ENCODE measurements at regions not wholly inside any gene's neighbourhood (a gene's known extent, or its start where the extent isn't known, plus 50 kb on each side); places are given as distances from the start of the nearest gene placed in this dataset.

- Histone ChIP-seq H3K36me3 (ENCODE audit: low read depth, missing control alignments) (no peaks in the 10 kb centered on the region), H3K9me3 (no peaks in the 10 kb centered on the region), H3K4me1 (no peaks in the 10 kb centered on the region), H3K4me3 (no peak overlapping the region), H3K27ac (no peak overlapping the region), H3K27me3 (no peaks in the 10 kb centered on the region)
- intact Hi-C loops (cut with DNase I; ENCODE audit: low total_unique reads): no loop called here
- 87% methylated on average over 5 of the region's 5 CpGs for WGBS, 2 donors
- DNase-seq: no peak
- TF ChIP-seq CTCF (IDR thresholded peaks at IDR 0.05) (no peak), POLR2A (IDR thresholded peaks at IDR 0.05) (no peak)
Measured at GRCh38 chr1:221271701-221272100, 392.5 kb downstream of the HLX start.

DNA sequence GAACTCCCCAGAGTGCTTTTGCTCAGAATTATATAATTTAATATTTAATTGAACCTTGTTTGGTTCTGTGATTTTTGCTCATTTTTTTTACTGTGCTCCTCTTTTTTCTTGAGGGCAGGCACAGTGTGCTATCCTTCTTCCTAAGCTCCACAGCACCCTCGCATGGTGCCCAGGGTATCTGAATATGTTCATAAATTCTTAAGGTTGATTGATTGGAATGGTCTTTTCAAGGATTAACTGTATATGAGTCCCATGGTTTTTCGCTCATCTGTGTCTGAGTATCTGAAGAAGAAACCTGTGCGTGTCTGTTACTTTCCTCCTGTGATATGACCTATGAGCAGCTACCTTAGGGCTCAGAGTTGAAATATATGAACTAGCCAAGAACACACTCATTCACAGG lies 393.7 kb downstream of the HLX start:
- H3K9me3 ChIP-seq: no peaks in the 10 kb centered on the region
- no peaks in the 10 kb centered on the region for H3K4me1 ChIP-seq
- no peaks in the 10 kb centered on the region for H3K36me3 ChIP-seq (ENCODE audit: low read depth, missing control alignments)
- no peak for DNase-seq
- no peak overlapping the region for H3K27ac ChIP-seq
- H3K4me3 ChIP-seq: no peak overlapping the region
- 87 to 93% methylated on average over 3 of the region's 3 CpGs for WGBS, 2 donors
- intact Hi-C loops (cut with DNase I; ENCODE audit: low total_unique reads): no loop called here
- no peak for TF ChIP-seq CTCF (IDR thresholded peaks at IDR 0.05)
- TF ChIP-seq POLR2A (IDR thresholded peaks at IDR 0.05): no peak
- no peaks in the 10 kb centered on the region for H3K27me3 ChIP-seq

DNA sequence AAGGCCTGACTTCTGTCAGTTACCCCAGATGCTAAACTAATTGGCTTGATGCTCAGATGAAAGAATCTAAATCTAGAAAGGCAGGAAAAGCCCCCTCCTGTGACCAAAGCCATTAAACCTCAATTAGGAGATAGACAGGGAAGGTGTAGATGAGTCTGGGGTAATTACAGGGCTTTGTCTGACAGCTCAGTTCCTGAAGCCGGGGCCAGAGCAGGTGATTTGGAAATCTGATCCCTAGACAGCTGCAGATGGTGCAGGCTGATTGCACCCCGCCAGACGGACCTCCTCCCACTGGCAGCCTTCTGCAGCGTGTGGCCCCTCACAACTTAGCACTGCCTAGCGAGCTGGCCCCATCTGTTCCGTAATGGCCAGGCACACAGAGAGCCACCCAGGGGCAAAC lies 395.1 kb downstream of the HLX start:
- H3K27me3 ChIP-seq: no peaks in the 10 kb centered on the region
- no peaks in the 10 kb centered on the region for H3K4me1 ChIP-seq
- H3K9me3 ChIP-seq: no peaks in the 10 kb centered on the region
- H3K4me3 ChIP-seq: no peak overlapping the region
- H3K36me3 ChIP-seq (ENCODE audit: low read depth, missing control alignments): no peaks in the 10 kb centered on the region
- no peak overlapping the region for H3K27ac ChIP-seq
- TF ChIP-seq POLR2A (IDR thresholded peaks at IDR 0.05) (no peak), CTCF (IDR thresholded peaks at IDR 0.05) (no peak)
- DNase-seq: no peak
- intact Hi-C loops (cut with DNase I; ENCODE audit: low total_unique reads): no loop called here
- WGBS, 2 donors: 80 to 84% methylated on average over 6 of the region's 6 CpGs

GRCh38 chr1:221276896-221277409 lies 397.7 kb downstream of the HLX start:
- DNase-seq: no peak
- Histone ChIP-seq H3K4me3 (no peak overlapping the region), H3K9me3 (no peaks in the 10 kb centered on the region), H3K36me3 (ENCODE audit: low read depth, missing control alignments) (no peaks in the 10 kb centered on the region), H3K27me3 (no peaks in the 10 kb centered on the region), H3K27ac (no peak overlapping the region), H3K4me1 (no peaks in the 10 kb centered on the region)
- intact Hi-C loops (cut with DNase I; ENCODE audit: low total_unique reads): no loop called here
- TF ChIP-seq CTCF (IDR thresholded peaks at IDR 0.05) (no peak), POLR2A (IDR thresholded peaks at IDR 0.05) (no peak)
- WGBS, 2 donors: 80 to 81% methylated on average over 1 of the region's 1 CpG

DNA sequence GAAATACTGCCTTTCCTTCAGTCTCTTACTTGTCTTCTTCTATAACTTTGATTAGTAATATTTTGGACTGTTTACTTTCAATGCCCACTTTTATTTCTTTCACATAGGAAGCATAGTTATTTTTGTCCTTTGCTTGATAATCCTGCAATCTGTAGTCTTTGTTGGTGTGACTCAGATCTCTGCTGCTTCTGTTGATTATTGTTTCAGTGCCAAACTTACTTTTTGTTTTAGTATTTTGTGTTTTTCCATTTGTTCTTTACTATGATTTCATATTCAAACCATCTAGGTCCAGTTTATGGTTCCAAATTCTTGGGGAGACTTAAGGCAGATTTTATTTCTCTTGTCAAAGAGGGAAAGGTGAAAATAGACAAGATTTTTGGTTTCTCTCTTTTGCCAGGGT lies 399.9 kb downstream of the HLX start:
- TF ChIP-seq POLR2A (IDR thresholded peaks at IDR 0.05): no peak
- TF ChIP-seq CTCF (IDR thresholded peaks at IDR 0.05): no peak
- H3K9me3 ChIP-seq: no peaks in the 10 kb centered on the region
- H3K36me3 ChIP-seq (ENCODE audit: low read depth, missing control alignments): no peaks in the 10 kb centered on the region
- H3K27ac ChIP-seq: no peak overlapping the region
- no peak for DNase-seq
- H3K4me3 ChIP-seq: no peak overlapping the region
- intact Hi-C loops (cut with DNase I; ENCODE audit: low total_unique reads): no loop called here
- no peaks in the 10 kb centered on the region for H3K27me3 ChIP-seq
- no peaks in the 10 kb centered on the region for H3K4me1 ChIP-seq

Data from testis (tissue), 2 donors.